ENCODE measurements at regions not wholly inside any gene's neighbourhood (a gene's known extent, or its start where the extent isn't known, plus 50 kb on each side); places are given as distances from the start of the nearest gene placed in this dataset.

DNA sequence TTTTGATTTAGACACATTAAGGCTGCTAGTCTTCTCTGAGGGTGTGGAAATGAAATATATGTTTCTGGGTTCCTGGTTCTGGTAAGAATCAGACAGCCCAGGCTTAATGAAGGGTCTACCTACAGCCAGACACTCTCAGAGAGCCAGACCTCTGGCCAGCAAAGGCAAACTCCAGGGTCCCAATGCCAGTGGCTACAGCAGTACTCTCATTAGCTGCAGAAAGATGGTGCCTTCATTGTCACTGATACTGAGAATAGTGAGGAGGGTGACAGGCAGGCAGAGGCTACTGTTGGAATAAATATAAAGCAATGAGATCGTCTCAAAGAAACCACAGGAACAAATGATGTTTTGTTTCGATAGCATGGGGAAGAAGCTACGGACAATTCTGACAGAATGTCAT lies 437.6 kb downstream of the GPM6A start:
- DNase-seq (ENCODE audit: low read depth) = no peak

GRCh38 chr4:175376287-175376977 lies 435.6 kb downstream of the GPM6A start:
- DNase-seq (ENCODE audit: low read depth) = no peak

DNA sequence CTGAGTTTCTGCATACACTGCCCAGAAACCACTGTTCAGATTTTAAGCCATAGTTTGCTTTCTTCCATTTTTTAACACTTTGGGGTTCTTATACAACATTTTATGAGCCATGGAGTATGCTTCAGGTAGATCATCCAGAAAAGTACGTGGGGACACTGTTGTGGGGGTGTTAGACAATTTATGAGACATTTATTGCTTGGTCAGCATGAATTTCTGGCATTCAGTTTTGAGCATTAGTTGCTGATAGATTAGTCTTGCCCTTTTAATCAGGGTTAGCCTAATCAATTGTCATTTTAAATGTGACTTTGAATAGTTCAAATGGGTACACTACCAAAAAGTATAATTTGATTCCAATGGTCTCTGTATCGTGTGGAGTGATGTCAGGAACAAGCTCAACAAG lies 434.9 kb downstream of the GPM6A start:
- no peak for DNase-seq (ENCODE audit: low read depth)

- no peak for DNase-seq (ENCODE audit: low read depth)
Measured at GRCh38 chr4:175378372-175378771, 433.7 kb downstream of the GPM6A start.

DNA sequence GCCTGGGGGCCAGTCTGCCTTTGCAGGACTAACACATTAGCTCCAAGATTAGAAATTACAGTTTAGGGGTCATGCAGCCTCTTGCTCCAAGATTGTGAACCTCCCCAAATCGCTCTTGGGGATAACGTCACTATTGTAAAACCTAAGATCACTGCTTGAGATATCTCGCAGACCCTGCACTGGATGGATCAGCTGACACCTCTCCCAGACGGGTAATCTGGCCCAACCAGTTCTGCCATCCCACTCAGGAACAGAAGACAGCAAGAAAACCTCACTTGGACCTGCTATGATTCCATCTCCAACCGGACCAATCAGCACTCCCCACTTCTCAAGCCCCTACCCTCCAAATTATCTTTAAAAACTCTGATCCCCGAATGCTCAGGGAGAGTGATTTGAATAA lies 431.2 kb downstream of the GPM6A start:
- no peak for DNase-seq (ENCODE audit: low read depth)

DNA sequence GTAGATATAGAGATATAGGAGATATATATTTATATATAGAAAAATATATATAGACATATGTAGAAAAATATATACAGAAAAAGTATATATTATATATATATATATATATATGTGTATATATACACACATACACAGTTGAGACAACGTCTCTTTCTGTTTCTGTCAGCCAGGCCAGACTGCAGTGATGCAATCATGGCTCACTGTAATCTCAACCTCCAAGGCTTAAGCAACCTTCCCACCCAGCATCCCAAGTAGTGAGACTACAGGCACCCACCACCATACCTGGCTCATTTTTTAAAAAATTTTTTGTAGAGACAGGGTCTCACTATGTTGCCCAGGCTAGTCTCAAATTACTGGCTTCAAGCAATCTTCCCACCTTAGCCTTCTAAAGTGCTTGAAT lies 426.3 kb downstream of the GPM6A start:
- no peak for DNase-seq (ENCODE audit: low read depth)

DNA sequence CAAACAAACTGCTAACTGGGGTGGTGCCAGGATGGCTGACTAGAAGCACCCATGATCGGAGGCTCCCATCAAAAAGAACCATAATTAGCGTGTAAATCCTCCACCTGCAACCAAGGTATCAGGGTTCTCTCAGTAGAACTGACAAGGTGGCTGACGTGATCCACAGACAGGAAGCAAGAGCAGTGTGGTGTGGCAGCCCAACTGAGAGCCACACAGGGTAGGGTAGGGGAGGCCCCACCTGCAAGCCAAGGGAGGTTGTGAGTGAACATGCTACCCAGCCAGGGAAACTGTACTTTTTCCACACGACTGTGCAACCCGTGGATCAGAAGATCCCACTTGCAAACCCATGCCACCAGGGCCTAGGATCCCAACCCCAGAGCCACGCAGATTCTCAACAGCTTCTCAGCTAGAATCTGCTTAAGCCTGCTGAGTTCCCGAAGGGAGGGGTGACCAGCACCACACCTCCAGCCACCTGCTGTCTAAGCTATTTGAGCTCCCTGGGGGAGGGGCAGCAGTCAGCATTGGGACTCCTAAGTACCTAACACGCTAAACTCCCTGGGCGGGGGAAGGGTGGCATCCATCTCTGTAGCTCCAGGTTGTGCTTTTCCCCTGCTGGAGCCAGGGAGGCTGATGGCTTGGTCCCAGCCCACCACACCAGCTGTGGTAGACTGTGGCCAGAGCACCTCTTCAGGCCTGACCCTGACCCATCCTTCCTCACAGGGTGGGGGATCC lies 425.1 kb downstream of the GPM6A start:
- no peak for DNase-seq (ENCODE audit: low read depth)

- DNase-seq (ENCODE audit: low read depth) = no peak
Measured at GRCh38 chr4:175394208-175394607, 417.9 kb downstream of the GPM6A start.

GRCh38 chr4:175405961-175406360 lies 406.1 kb downstream of the GPM6A start:
- no peak for DNase-seq (ENCODE audit: low read depth)

GRCh38 chr4:175407926-175408325 lies 404.1 kb downstream of the GPM6A start:
- DNase-seq (ENCODE audit: low read depth) = no peak

DNA sequence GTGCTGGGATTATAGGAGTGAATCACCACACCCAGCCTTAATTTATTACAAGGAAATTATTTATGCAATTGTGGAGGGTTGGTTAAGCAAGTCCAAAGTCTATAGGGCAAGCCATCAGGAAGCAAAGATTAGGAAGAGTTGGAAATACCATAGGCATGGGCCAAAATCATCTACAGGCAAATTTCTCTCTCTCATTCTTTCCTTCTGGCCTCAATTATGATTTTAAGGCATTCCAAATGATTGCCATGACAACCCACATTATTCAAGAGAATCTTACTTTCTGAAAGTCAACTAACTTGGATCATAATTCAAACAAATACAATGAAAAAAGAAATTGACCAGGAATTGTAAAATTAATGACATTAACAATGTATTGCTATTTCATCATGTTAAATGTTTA lies 400.8 kb downstream of the GPM6A start:
- no peak for DNase-seq (ENCODE audit: low read depth)

DNA sequence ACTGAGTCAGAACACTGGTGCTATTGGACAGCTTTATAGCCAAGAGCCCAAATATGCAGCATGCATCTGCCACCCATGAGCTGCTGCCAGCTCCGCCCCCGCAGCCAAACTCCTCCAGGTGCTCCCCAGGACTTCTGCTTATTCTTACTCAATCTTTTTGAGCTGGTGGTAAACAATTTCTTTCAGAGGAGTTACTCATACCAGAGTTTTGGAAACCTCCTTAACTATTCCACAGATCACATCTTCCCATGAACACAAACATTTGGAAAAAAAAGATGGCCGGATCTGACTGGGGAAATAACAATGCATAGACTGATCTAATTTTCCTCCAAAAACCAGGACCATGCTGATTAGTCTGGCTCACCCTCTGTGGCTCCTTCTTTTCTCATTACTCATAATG lies 399.9 kb downstream of the GPM6A start:
- DNase-seq (ENCODE audit: low read depth) = peak; percentile 50

DNA sequence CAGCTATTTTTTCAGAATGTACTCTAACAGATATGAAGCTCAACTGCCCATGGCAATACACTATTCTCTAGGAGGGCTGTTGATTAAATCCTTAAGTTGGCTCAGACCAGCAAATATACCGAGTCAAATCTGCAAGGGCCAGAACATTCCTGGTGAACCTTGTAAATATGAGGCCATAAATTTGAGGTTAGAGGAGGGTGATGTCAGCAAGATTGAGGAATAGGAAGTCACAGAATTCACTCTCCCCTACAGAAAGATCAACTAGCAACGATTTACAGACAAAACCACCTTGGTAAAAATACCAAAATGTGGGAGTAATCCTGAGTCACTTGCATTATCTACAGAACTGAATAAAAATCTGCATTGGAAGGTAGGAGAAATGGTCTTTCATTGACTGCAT lies 399.3 kb downstream of the GPM6A start:
- DNase-seq (ENCODE audit: low read depth) = peak; percentile 83

GRCh38 chr4:175413561-175413960 lies 398.5 kb downstream of the GPM6A start:
- DNase-seq (ENCODE audit: low read depth) = no peak

GRCh38 chr4:175414602-175415001 lies 397.5 kb downstream of the GPM6A start:
- no peak for DNase-seq (ENCODE audit: low read depth)

GRCh38 chr4:175418516-175418915 lies 393.5 kb downstream of the GPM6A start:
- no peak for DNase-seq (ENCODE audit: low read depth)

GRCh38 chr4:175419236-175419718 lies 392.8 kb downstream of the GPM6A start:
- DNase-seq (ENCODE audit: low read depth) = peak; percentile 95

DNA sequence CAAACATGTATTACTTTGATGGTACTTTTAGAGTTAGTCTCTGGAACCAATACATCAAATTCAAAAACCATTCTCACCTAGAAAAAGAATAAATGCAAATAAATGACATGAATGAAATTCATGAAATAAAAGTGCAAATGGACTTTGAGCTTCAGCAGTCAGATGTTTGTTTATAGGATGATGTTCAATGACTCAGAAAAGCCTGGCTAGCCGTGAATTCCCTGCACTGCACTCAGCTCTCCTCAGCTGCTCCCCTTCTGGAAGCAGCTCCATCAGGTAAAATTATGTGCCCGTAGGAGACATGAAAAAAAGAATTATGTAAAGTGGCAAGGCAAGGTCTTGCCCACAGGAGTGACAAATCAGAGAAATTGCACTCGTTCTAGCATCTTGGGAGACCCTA lies 390.6 kb downstream of the GPM6A start:
- peak; percentile 64 for DNase-seq (ENCODE audit: low read depth)

- peak; percentile 81 for DNase-seq (ENCODE audit: low read depth)
Measured at GRCh38 chr4:175422331-175422730, 389.7 kb downstream of the GPM6A start.

GRCh38 chr4:175424111-175424510 lies 388.0 kb downstream of the GPM6A start:
- no peak for DNase-seq (ENCODE audit: low read depth)

- no peak for DNase-seq (ENCODE audit: low read depth)
Measured at GRCh38 chr4:175427751-175428150, 384.3 kb downstream of the GPM6A start.

- DNase-seq (ENCODE audit: low read depth) = no peak
Measured at GRCh38 chr4:175431694-175432093, 380.4 kb downstream of the GPM6A start.

GRCh38 chr4:175435381-175435783 lies 376.7 kb downstream of the GPM6A start:
- DNase-seq (ENCODE audit: low read depth) = no peak

DNA sequence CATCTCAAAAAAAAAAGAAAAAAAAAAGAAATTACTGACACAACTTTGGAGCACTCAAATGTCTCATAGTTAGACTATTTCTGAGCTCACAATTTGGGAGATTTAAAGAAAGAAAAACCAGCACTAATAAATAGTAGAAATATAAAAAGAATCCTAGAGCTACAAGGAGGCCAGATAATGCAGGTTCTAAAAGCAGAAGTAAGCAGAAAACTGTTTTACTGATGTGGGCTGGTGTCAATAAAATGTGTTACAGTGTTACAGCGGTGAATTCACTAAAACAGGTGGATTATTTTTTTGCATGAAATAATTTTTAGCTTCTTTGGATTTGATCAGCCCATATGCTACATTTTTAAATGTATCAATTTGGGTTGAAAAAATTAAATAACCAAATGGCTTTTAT lies 375.9 kb downstream of the GPM6A start:
- no peak for DNase-seq (ENCODE audit: low read depth)
